MCF 10A (cell line): ENCODE measurements at regions not wholly inside any gene's neighbourhood (a gene's known extent, or its start where the extent isn't known, plus 50 kb on each side); places are given as distances from the start of the nearest gene placed in this dataset.

Experiments
- BruUV-seq: library from RNA; stranded (reverse); fragments of 400-500 nt; replicated peaks from 2 replicates; lab custom pipeline; 2021; lab: Mats Ljungman, UMichigan
- CTCF ChIA-PET: fragments of 300-600 bp; sonication (Branson Sonifier 250); formaldehyde crosslinking; extraction: SDS; loops from one replicate; lab custom pipeline; 2021; ENCODE audit warnings: antibody characterized with exemption, inconsistent platforms; lab: Yijun Ruan, JAX
- POLR2A ChIA-PET: fragments of 300-600, 350-650 bp; sonication (Branson Sonifier 250); formaldehyde crosslinking; extraction: SDS; loops from one replicate; lab custom pipeline; 2020; ENCODE audit warnings: antibody characterized with exemption, inconsistent platforms; lab: Yijun Ruan, JAX
- DNase-seq: peaks from one replicate; pipeline ENCODE4 v3.0.0-alpha.2; 2018; ENCODE audit not compliant: unreplicated experiment
- H3K27ac Mint-ChIP-seq: one replicate; pipeline ENCODE4 v1.8.0; 2022; ENCODE audit warnings: mild to moderate bottlenecking, low read depth, mixed read lengths; ENCODE audit not compliant: unreplicated experiment
- H3K27me3 Mint-ChIP-seq: one replicate; pipeline ENCODE4 v1.8.0; 2022; ENCODE audit warnings: mixed read lengths; ENCODE audit not compliant: insufficient read depth, unreplicated experiment
- H3K36me3 Mint-ChIP-seq: one replicate; pipeline ENCODE4 v1.8.0; 2022; ENCODE audit warnings: mild to moderate bottlenecking, moderate library complexity, mixed read lengths; ENCODE audit not compliant: insufficient read depth, unreplicated experiment
- H3K4me1 Mint-ChIP-seq: one replicate; pipeline ENCODE4 v1.8.0; 2022; ENCODE audit warnings: mixed read lengths; ENCODE audit not compliant: insufficient read depth, unreplicated experiment
- H3K4me3 Mint-ChIP-seq: one replicate; pipeline ENCODE4 v1.8.0; 2022; ENCODE audit warnings: mild to moderate bottlenecking, moderate library complexity, mixed read lengths; ENCODE audit not compliant: unreplicated experiment
- H3K9me3 Mint-ChIP-seq: one replicate; pipeline ENCODE4 v1.8.0; 2022; ENCODE audit warnings: mixed read lengths; ENCODE audit not compliant: unreplicated experiment
- CTCF ChIP-seq: fragments of 200-600 bp; IDR thresholded peaks from one replicate; pipeline ENCODE4 v1.8.0; 2022; ENCODE audit warnings: antibody characterized with exemption, mild to moderate bottlenecking; ENCODE audit not compliant: unreplicated experiment
- intact Hi-C: fragments of 100-400 bp; cut with micrococcal nuclease; formaldehyde crosslinking; loops from 2 replicates; pipeline ENCODE4 v1.14.1; 2022

- DNase-seq: peak; percentile 59
- ChIA-PET CTCF (interaction anchor here (0.6 to 1.8 kb wide), 8 partner anchors 24 to 386 kb away, joined by 3 to 6 read pairs (median 3); no protein-coding TSS in a partner anchor), POLR2A (no interaction called here)
- BruUV-seq: no TSS peak
- Mint-ChIP-seq H3K36me3 (no peaks in the 10 kb centered on the region), H3K4me3 (no peak overlapping the region), H3K27me3 (no peaks in the 10 kb centered on the region), H3K9me3 (no peaks in the 10 kb centered on the region), H3K27ac (no peak overlapping the region), H3K4me1 (peaks cover 22% of the 10 kb centered on the region)
- intact Hi-C loops: loop anchor here (1.0 kb wide), 2 partner anchors 145 to 160 kb away; no protein-coding TSS in a partner anchor
- TF ChIP-seq CTCF: peak; percentile 66
These were observed 410.1 kb downstream of the DMRT2 start for GRCh38 chr9:1460143-1460769.

DNA sequence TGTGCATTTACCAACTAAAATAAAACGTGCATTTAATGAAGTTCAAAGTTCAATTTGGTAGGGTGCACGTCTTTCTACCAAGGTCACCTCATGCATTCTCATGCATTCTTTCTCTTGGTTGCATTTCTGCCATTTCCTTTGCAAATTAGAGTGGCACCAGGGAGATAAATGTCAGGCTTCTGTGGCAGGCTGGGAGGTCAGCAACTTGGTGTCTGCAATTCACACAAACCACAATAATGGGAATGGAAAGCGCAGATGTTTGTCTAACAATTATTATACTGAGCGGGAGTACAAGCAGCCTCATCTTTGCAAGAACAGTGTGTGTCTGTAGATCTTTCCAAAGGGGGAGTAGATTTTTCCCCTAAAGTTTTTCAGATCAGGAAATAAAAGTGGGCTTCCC lies 411.7 kb downstream of the DMRT2 start:
- BruUV-seq: no TSS peak
- ChIA-PET POLR2A (no interaction called here), CTCF (interaction anchor here (1.4 to 1.5 kb wide), 2 partner anchors 31 to 140 kb away, joined by 3 to 4 read pairs; no protein-coding TSS in a partner anchor)
- Mint-ChIP-seq H3K36me3 (no peaks in the 10 kb centered on the region), H3K4me3 (no peak overlapping the region), H3K4me1 (peaks cover 18% of the 10 kb centered on the region), H3K27me3 (no peaks in the 10 kb centered on the region), H3K27ac (no peak overlapping the region), H3K9me3 (no peaks in the 10 kb centered on the region)
- DNase-seq: no peak
- TF ChIP-seq CTCF: no peak
- intact Hi-C loops: no loop called here

DNA sequence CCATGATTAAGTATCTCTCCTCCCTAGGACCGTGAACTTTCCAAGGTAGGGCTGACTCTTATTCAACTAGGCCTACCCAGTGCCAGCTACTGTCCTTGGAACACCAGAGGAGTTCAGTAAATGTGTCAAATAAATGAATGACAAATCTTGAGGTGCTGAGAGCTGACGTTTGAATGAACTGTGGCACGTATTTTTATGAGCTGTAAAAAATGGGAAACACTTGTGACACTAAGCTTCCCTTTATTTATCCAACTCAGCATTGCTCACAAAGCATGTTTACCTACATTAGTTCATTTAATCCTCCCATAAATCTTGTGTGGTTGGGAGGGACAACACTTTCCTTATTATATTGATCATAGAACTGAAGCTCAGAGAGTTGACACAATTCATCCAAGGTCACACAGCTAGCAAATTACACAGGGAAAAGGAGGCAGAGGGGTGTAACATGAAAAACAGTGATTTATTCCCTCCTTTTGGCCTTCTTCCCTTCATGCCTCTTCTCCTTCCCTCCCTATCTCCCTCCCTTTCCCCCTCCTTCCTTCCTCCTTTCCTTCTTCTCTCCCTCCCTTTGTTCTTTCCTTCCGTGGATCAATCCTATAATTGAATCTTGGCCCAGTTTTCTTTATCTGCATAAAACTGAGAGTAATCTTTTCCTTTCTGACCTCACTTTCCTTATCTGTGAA lies 412.6 kb downstream of the DMRT2 start:
- no peak overlapping the region for H3K27ac Mint-ChIP-seq
- TF ChIP-seq CTCF: no peak
- no peaks in the 10 kb centered on the region for H3K36me3 Mint-ChIP-seq
- H3K27me3 Mint-ChIP-seq: no peaks in the 10 kb centered on the region
- no peaks in the 10 kb centered on the region for H3K9me3 Mint-ChIP-seq
- peaks cover 14% of the 10 kb centered on the region for H3K4me1 Mint-ChIP-seq
- ChIA-PET POLR2A (interaction anchor here (0.6 kb wide), 1 partner anchor 206 kb away, joined by 3 read pairs; no protein-coding TSS in a partner anchor), CTCF (interaction anchor here (1.4 kb wide), 1 partner anchor 32 kb away, joined by 4 read pairs; no protein-coding TSS in a partner anchor)
- intact Hi-C loops: no loop called here
- DNase-seq: no peak
- H3K4me3 Mint-ChIP-seq: no peak overlapping the region
- no TSS peak for BruUV-seq

DNA sequence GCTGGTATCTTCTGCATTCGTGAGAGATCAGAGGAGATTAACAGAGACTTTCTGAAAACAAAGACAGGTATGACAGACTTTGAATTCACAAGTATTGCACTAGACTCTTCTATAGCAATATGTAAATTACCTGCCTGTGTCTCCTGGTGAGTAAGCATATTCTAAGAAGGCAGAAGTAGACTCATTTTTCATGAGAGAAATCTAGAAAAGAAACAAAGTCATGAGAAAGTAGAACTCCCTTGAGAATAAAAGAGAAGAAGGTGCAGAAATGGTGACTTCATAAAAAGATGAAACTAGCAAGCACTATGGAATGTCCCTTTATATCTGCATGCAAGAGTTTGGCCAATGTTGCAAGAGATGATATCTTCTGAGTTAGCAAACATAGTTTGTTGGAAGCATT lies 419.8 kb downstream of the DMRT2 start:
- POLR2A ChIA-PET: no interaction called here

More for the DNA sequence above, 419.8 kb downstream of the DMRT2 start:
- CTCF ChIA-PET: no interaction called here
- H3K9me3 Mint-ChIP-seq: no peaks in the 10 kb centered on the region
- intact Hi-C loops: no loop called here
- H3K4me3 Mint-ChIP-seq: no peak overlapping the region
- no TSS peak for BruUV-seq
- TF ChIP-seq CTCF: no peak
- H3K27me3 Mint-ChIP-seq: no peaks in the 10 kb centered on the region
- H3K36me3 Mint-ChIP-seq: no peaks in the 10 kb centered on the region
- no peak overlapping the region for H3K27ac Mint-ChIP-seq
- H3K4me1 Mint-ChIP-seq: no peaks in the 10 kb centered on the region
- no peak for DNase-seq
